ENCODE measurements at regions not wholly inside any gene's neighbourhood (a gene's known extent, or its start where the extent isn't known, plus 50 kb on each side); places are given as distances from the start of the nearest gene placed in this dataset.

DNA sequence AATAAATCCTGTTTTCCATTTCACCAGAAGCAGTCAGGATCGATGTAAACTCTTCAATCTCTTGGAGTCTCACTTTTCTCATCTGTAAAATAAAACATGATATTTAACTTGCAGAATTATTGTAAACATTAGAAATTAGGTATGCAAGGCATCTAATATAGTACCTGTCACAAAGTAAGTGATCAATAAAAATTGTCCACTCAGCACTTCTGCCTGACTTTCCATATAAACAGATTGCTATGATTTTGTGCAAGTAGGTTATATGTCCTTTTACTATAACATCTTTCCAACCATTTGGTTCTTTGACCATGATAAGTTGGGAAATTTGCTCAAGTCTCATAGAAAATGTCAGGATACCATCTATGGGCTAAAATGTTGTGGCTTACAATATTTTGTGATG is 148.8 kb upstream of the MTAP start:
- no peak for TF ChIP-seq ZFX (IDR thresholded peaks at IDR 0.05)
- no peak for TF ChIP-seq CTCF (conservative IDR thresholded peaks at IDR 0.05)
- H3K27ac ChIP-seq: no peak overlapping the region

DNA sequence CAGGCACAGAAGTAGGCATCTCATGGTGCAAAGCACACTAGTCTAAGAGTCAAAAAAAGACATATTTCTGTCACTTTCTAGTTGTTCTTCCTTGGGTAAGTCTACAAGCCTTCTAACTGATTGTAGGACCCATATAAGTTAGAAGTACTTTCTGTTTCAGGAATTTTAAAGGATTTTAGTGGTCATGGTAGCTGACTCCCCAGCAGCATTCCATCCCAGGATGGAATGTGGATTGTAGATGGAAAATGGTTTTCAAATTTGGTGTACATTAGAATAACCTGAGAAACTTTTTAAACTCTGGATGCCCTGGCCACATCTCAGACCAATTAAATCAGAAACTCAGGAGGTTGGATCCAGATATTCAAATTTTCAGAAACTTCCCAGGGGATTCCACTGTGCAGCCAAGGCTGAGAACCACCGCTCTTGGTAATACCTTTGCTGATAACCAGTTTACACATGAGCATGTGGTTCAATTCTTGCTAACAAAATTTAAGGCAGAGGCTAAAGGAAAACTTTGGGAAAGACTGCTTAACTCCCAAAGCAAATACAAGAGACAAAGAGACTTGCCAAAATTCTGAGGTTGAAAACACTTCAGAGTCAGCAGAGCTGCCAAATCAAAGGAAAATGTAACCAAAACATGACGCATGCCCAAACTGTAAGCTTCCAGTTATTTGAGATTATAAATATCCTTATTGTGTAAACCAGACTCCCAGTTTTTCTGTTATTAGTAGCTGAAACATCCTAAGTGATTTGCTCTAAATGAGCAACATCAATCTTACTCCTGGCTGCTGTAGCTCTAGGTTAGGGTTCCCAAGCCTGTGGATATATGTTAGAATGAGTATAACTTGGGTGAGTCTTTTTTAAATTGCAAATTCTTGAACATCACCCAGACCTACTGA is 145.4 kb upstream of the MTAP start:
- H3K27ac ChIP-seq: no peak overlapping the region
- TF ChIP-seq ZFX (IDR thresholded peaks at IDR 0.05): no peak
- no peak for TF ChIP-seq CTCF (conservative IDR thresholded peaks at IDR 0.05)

- no peak overlapping the region for H3K27ac ChIP-seq
- no peak for TF ChIP-seq CTCF (conservative IDR thresholded peaks at IDR 0.05)
- TF ChIP-seq ZFX (IDR thresholded peaks at IDR 0.05): no peak
Measured at GRCh38 chr9:21657966-21658667, 144.3 kb upstream of the MTAP start.

DNA sequence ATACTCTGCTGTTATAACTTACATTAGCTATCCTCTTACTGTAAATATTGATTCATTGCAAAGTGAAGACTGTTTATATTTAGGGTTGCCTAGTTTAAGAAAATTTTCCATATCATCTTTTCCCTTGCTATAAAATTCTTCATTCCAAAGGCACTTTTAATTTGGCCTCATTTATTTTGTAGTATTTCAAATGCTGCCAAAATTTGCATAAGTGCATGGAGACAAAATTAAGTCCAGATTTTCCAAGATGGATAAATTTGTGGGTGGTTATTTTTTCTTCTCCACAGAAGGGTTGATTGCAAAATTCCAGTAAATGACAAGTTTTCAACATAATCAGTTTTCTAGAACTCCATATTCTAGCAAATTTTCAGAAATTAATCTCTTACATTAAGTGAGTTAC is 141.5 kb upstream of the MTAP start:
- no peak overlapping the region for H3K27ac ChIP-seq
- TF ChIP-seq ZFX (IDR thresholded peaks at IDR 0.05): no peak
- no peak for TF ChIP-seq CTCF (conservative IDR thresholded peaks at IDR 0.05)

GRCh38 chr9:21661626-21662025 is 140.8 kb upstream of the MTAP start:
- H3K27ac ChIP-seq: no peak overlapping the region

DNA sequence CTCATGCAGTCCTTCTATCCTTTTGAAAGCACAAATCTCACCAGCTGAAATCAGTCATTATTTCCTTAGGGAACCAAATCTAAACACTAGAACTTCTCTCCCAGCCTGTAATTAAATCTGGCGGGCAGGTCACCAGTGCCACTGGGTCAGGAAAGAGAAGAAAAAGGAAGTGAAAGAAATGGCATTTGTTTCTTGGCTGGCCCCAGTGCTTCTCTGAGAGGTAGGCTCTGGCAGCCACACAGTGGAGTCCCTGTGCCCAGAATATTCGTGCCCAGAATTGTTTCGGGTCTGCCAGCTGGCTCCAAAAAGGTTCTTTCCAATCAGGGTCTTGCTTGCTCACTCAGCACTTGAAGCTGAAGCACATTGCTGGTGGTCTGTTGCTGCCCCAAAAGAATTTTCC is 133.9 kb upstream of the MTAP start:
- no peak overlapping the region for H3K27ac ChIP-seq
- no peak for TF ChIP-seq CTCF (conservative IDR thresholded peaks at IDR 0.05)
- no peak for TF ChIP-seq ZFX (IDR thresholded peaks at IDR 0.05)

More at GRCh38 chr9:21661626-21662025, 140.8 kb upstream of the MTAP start:
- TF ChIP-seq CTCF (conservative IDR thresholded peaks at IDR 0.05) (no peak), ZFX (IDR thresholded peaks at IDR 0.05) (no peak)

DNA sequence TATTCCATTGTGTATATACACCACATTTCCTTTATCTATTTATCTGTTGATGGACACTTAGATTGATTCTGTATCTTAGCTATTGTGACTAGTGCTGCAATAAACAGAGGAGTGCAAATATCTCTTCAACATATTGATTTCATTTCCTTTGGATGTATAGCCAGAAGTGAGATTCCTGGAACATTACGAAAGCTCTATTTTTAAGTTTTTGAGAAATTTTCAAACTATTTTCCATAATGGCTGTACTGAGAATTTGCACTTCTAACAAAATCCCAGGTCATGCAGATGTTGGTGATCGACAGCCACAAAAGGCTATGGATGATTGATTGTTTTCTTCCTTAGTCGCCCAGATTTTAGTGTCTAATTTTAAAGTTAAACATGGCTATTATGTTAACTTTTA is 132.7 kb upstream of the MTAP start:
- TF ChIP-seq ZFX (IDR thresholded peaks at IDR 0.05) (no peak), CTCF (conservative IDR thresholded peaks at IDR 0.05) (no peak)
- H3K27ac ChIP-seq: no peak overlapping the region
